H9 (cell line): ENCODE measurements at regions not wholly inside any gene's neighbourhood (a gene's known extent, or its start where the extent isn't known, plus 50 kb on each side); places are given as distances from the start of the nearest gene placed in this dataset.

Experiments
- DNase-seq: peaks from one replicate; pipeline ENCODE4 v3.0.0-alpha.2; 2017
- H2AFZ ChIP-seq: one replicate; pipeline ENCODE4 v1.6.1; 2013; ENCODE audit warnings: mild to moderate bottlenecking, low read length, control low read depth, moderate library complexity
- H2AK5ac ChIP-seq: 2 replicates; pipeline ENCODE4 v1.6.1; 2013; ENCODE audit warnings: low read length, control low read depth, mixed read lengths; ENCODE audit not compliant: insufficient read length
- H2BK120ac ChIP-seq: one replicate; pipeline ENCODE4 v1.6.1; 2013; ENCODE audit warnings: low read depth, mild to moderate bottlenecking, low read length, control low read depth, inconsistent platforms; ENCODE audit not compliant: poor library complexity, severe bottlenecking
- H2BK12ac ChIP-seq: 2 replicates; pipeline ENCODE4 v1.6.1; 2013; ENCODE audit warnings: low read length, control low read depth, mixed read lengths, low read depth; ENCODE audit not compliant: insufficient read length
- H2BK15ac ChIP-seq: 2 replicates; pipeline ENCODE4 v1.6.1; 2013; ENCODE audit warnings: low read depth, low read length, control low read depth
- H2BK20ac ChIP-seq: one replicate; pipeline ENCODE4 v1.6.1; 2013; ENCODE audit warnings: low read depth, mild to moderate bottlenecking, low read length, control low read depth, inconsistent platforms; ENCODE audit not compliant: poor library complexity, severe bottlenecking
- H2BK5ac ChIP-seq: 2 replicates; pipeline ENCODE4 v1.6.1; 2013; ENCODE audit warnings: low read length, control low read depth, mixed read lengths; ENCODE audit not compliant: insufficient read length
- H3K14ac ChIP-seq: 2 replicates; pipeline ENCODE4 v1.6.1; 2013; ENCODE audit warnings: low read length, control low read depth; ENCODE audit not compliant: insufficient read depth
- H3K18ac ChIP-seq: 2 replicates; pipeline ENCODE4 v1.6.1; 2013; ENCODE audit warnings: low read depth, mild to moderate bottlenecking, mixed read lengths, low read length, control low read depth; ENCODE audit not compliant: insufficient read length
- H3K23ac ChIP-seq: 2 replicates; pipeline ENCODE4 v1.6.1; 2013; ENCODE audit warnings: low read length, control low read depth, mixed read lengths, low read depth; ENCODE audit not compliant: insufficient read length
- H3K23me2 ChIP-seq: 2 replicates; pipeline ENCODE4 v1.6.1; 2013; ENCODE audit warnings: low read depth, mild to moderate bottlenecking, mixed read lengths, low read length, control low read depth; ENCODE audit not compliant: insufficient read length, poor library complexity, severe bottlenecking
- H3K27ac ChIP-seq: 2 replicates; pipeline ENCODE4 v1.5.1; 2013; ENCODE audit warnings: low read length, control low read depth, mixed read lengths, low read depth; ENCODE audit not compliant: insufficient read length
- H3K27me3 ChIP-seq: 2 replicates; pipeline ENCODE4 v1.6.1; 2013; ENCODE audit warnings: low read length, control low read depth, inconsistent platforms; ENCODE audit not compliant: insufficient read depth
- H3K4ac ChIP-seq: 2 replicates; pipeline ENCODE4 v1.6.1; 2013; ENCODE audit warnings: low read depth, mild to moderate bottlenecking, control low read depth, inconsistent platforms, low read length, moderate library complexity
- H3K4me1 ChIP-seq: 2 replicates; pipeline ENCODE4 v1.6.1; 2013; ENCODE audit warnings: low read length, control low read depth, inconsistent platforms; ENCODE audit not compliant: insufficient read depth
- H3K4me2 ChIP-seq: 2 replicates; pipeline ENCODE4 v1.6.1; 2013; ENCODE audit warnings: low read length, control low read depth, mixed read lengths; ENCODE audit not compliant: insufficient read length, insufficient read depth
- H3K56ac ChIP-seq: 2 replicates; pipeline ENCODE4 v1.6.1; 2013; ENCODE audit warnings: low read depth, mild to moderate bottlenecking, mixed read lengths, low read length, control low read depth; ENCODE audit not compliant: insufficient read length
- H3K79me1 ChIP-seq: 2 replicates; pipeline ENCODE4 v1.6.1; 2013; ENCODE audit warnings: low read depth, mild to moderate bottlenecking, moderate library complexity, low read length, control low read depth, inconsistent platforms; ENCODE audit not compliant: insufficient read depth, poor library complexity, severe bottlenecking
- H3K79me2 ChIP-seq: 2 replicates; pipeline ENCODE4 v1.6.1; 2013; ENCODE audit warnings: low read length, control low read depth, inconsistent platforms; ENCODE audit not compliant: insufficient read depth
- H3K9ac ChIP-seq: 2 replicates; pipeline ENCODE4 v1.6.1; 2013; ENCODE audit warnings: low read length, control low read depth, mixed read lengths; ENCODE audit not compliant: insufficient read length; ENCODE audit errors: extremely low read depth
- H3K9me3 ChIP-seq: one replicate; pipeline ENCODE4 v1.6.1; 2013; ENCODE audit warnings: low read depth, low read length, inconsistent platforms; ENCODE audit not compliant: control insufficient read depth
- H3T11ph ChIP-seq: one replicate; pipeline ENCODE4 v1.6.1; 2013; ENCODE audit warnings: mild to moderate bottlenecking, low read length, control low read depth, inconsistent platforms
- H4K20me1 ChIP-seq: one replicate; pipeline ENCODE4 v1.6.1; 2013; ENCODE audit not compliant: control insufficient read depth, insufficient read length, insufficient read depth
- H4K5ac ChIP-seq: 2 replicates; pipeline ENCODE4 v1.6.1; 2013; ENCODE audit warnings: low read depth, mild to moderate bottlenecking, mixed read lengths, low read length, control low read depth; ENCODE audit not compliant: insufficient read length
- H4K8ac ChIP-seq: replicated peaks from 2 replicates; pipeline ENCODE4 v1.6.1; 2013; ENCODE audit warnings: low read length, control low read depth, mixed read lengths, low read depth; ENCODE audit not compliant: insufficient read length
- H4K91ac ChIP-seq: 2 replicates; pipeline ENCODE4 v1.6.1; 2013; ENCODE audit warnings: low read depth, mild to moderate bottlenecking, moderate library complexity, mixed read lengths, low read length, control low read depth; ENCODE audit not compliant: insufficient read length
- H3K27ac Mint-ChIP-seq, 3 experiments: 2 replicates in 2 of 3; 3 replicates in 1 of 3; pipeline ENCODE4 v1.8.0; 2020 to 2021; ENCODE audit warnings: mixed read lengths in 3 of 3, mild to moderate bottlenecking in 1 of 3, moderate library complexity in 1 of 3
- H3K27me3 Mint-ChIP-seq: 2 replicates; pipeline ENCODE4 v1.8.0; 2021; ENCODE audit warnings: low read depth, mild to moderate bottlenecking, moderate library complexity, mixed read lengths
- H3K36me3 Mint-ChIP-seq, 3 experiments: 2 replicates in 2 of 3; 3 replicates in 1 of 3; pipeline ENCODE4 v1.8.0; 2020 to 2021; ENCODE audit warnings: low read depth in 3 of 3, mixed read lengths in 3 of 3; ENCODE audit not compliant: insufficient read depth in 1 of 3
- H3K4me1 Mint-ChIP-seq, 2 experiments: 2 replicates each; pipeline ENCODE4 v1.8.0; 2020; ENCODE audit warnings: mixed read lengths in 2 of 2
- H3K4me3 Mint-ChIP-seq, 2 experiments: 2 replicates in 1 of 2; 3 replicates in 1 of 2; pipeline ENCODE4 v1.8.0; 2020 to 2021; ENCODE audit warnings: mild to moderate bottlenecking in 2 of 2, mixed read lengths in 2 of 2, moderate library complexity in 1 of 2
- H3K9me3 Mint-ChIP-seq, 2 experiments: 2 replicates in 1 of 2; 3 replicates in 1 of 2; pipeline ENCODE4 v1.8.0; 2020; ENCODE audit warnings: mild to moderate bottlenecking in 2 of 2, mixed read lengths in 2 of 2, moderate library complexity in 1 of 2
- CTCF ChIP-seq: fragments of 200-600 bp; sonication (generic); conservative IDR thresholded peaks from 3 replicates; pipeline ENCODE4 v1.8.0; 2021; ENCODE audit warnings: antibody characterized with exemption, mild to moderate bottlenecking

DNA sequence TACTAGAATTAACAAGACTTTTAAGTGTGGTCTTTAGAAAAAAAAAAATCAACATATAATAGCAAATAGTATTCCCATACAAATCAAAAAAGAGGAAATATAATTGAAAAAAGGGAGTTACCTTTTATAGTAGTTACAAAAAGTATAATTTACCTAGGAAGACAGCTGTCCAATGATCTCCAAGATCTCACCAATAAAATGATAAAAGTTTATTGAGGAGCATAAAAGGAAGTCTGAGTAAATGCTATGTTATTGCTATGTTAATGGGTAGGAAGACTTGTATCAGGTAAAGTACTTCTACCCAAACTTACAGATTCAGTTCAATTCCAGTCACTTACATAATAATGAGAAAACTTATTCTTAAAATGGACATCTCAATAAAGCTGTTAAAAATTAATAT is 379.0 kb upstream of the TPM1 start:
- H3K27me3 Mint-ChIP-seq = no peaks in the 10 kb centered on the region
- TF ChIP-seq CTCF = no peak

More for the DNA sequence above, 379.0 kb upstream of the TPM1 start:
- Histone ChIP-seq H2BK120ac (no peak overlapping the region), H3K27me3 (no peaks in the 10 kb centered on the region), H3K27ac (no peak overlapping the region), H4K8ac (no peak overlapping the region), H3K4ac (no peak overlapping the region), H2AK5ac (no peak overlapping the region), H2BK15ac (no peak overlapping the region), H3K79me1 (no peaks in the 10 kb centered on the region), H3K9me3 (no peaks in the 10 kb centered on the region), H3K14ac (no peak overlapping the region), H3K23ac (no peak overlapping the region), H2AFZ (no peak overlapping the region), H4K5ac (no peak overlapping the region), H3K79me2 (no peaks in the 10 kb centered on the region), H4K20me1 (no peaks in the 10 kb centered on the region), H4K91ac (no peak overlapping the region), H2BK12ac (no peak overlapping the region), H2BK20ac (no peak overlapping the region), H3K9ac (no peak overlapping the region), H3K23me2 (no peaks in the 10 kb centered on the region), H3K4me2 (no peak overlapping the region), H2BK5ac (no peak overlapping the region), H3K18ac (no peak overlapping the region), H3K56ac (no peak overlapping the region), H3T11ph (no peak overlapping the region), H3K4me1 (no peaks in the 10 kb centered on the region; the same call in 1 of the 2 replicates)
- H3K4me1 Mint-ChIP-seq = peaks cover 8% of the 10 kb centered on the region in 2 experiments
- H3K4me3 Mint-ChIP-seq = no peak overlapping the region
- H3K27ac Mint-ChIP-seq = no peak overlapping the region
- peaks cover 2 to 9% (median 2%) of the 10 kb centered on the region in 3 experiments; a peak in 3 of 7 replicates for H3K36me3 Mint-ChIP-seq
- peaks cover 0 to 2% of the 10 kb centered on the region in 2 experiments; a peak in 1 of 5 replicates for H3K9me3 Mint-ChIP-seq
- no peak for DNase-seq
